OCI-LY1 (cell line): ENCODE measurements at regions not wholly inside any gene's neighbourhood (a gene's known extent, or its start where the extent isn't known, plus 50 kb on each side); places are given as distances from the start of the nearest gene placed in this dataset.

ENCODE experiments used
- H2AFZ ChIP-seq: fragments of 200-600 bp; sonication (generic), shearing (Covaris generic); 2 replicates; pipeline ENCODE4 v1.6.0; 2014; ENCODE audit warnings: antibody characterized with exemption, mild to moderate bottlenecking, low read length
- H3F3A ChIP-seq: fragments of 200-600 bp; sonication (generic), shearing (Covaris generic); 2 replicates; pipeline ENCODE4 v1.6.0; 2014; ENCODE audit warnings: mild to moderate bottlenecking, antibody characterized with exemption, low read length, moderate library complexity; ENCODE audit not compliant: insufficient read depth
- H3K27ac ChIP-seq: fragments of 200-600 bp; sonication (generic); 2 replicates; pipeline ENCODE4 v1.5.1; 2014; ENCODE audit warnings: low read length, mixed run types, mild to moderate bottlenecking, low read depth; ENCODE audit not compliant: poor library complexity, severe bottlenecking
- H3K27me3 ChIP-seq: fragments of 200-600 bp; sonication (generic); 2 replicates; pipeline ENCODE4 v1.6.0; 2014; ENCODE audit warnings: antibody characterized with exemption, mild to moderate bottlenecking, low read length, moderate library complexity; ENCODE audit not compliant: insufficient read depth
- H3K36me3 ChIP-seq: fragments of 200-600 bp; sonication (generic); 2 replicates; pipeline ENCODE4 v1.6.1; 2014; ENCODE audit warnings: mild to moderate bottlenecking, antibody characterized with exemption, low read length, moderate library complexity, mixed read lengths; ENCODE audit not compliant: insufficient read depth
- H3K4me1 ChIP-seq: fragments of 200-600 bp; sonication (generic); 2 replicates; pipeline ENCODE4 v1.5.1; 2014; ENCODE audit warnings: mild to moderate bottlenecking, low read length, moderate library complexity; ENCODE audit not compliant: insufficient read depth, severe bottlenecking
- H3K4me2 ChIP-seq: fragments of 200-600 bp; sonication (generic), shearing (Covaris generic); 2 replicates; pipeline ENCODE4 v1.6.1; 2014; ENCODE audit warnings: low read length
- H3K4me3 ChIP-seq: fragments of 200-600 bp; sonication (generic); 2 replicates; pipeline ENCODE4 v1.5.1; 2014; ENCODE audit warnings: low read length, low read depth, mild to moderate bottlenecking, mixed read lengths; ENCODE audit not compliant: poor library complexity, severe bottlenecking
- H3K79me2 ChIP-seq: fragments of 200-600 bp; shearing (Covaris generic); 2 replicates; pipeline ENCODE4 v1.6.1; 2016; ENCODE audit warnings: mixed run types, low read length, mixed read lengths; ENCODE audit not compliant: insufficient read depth
- H3K9ac ChIP-seq: fragments of 200-600 bp; sonication (generic), shearing (Covaris generic); 2 replicates; pipeline ENCODE4 v1.6.1; 2014; ENCODE audit warnings: mild to moderate bottlenecking, low read length, mixed read lengths
- H3K9me2 ChIP-seq: fragments of 200-600 bp; sonication (generic), shearing (Covaris generic); 2 replicates; pipeline ENCODE4 v1.6.1; 2014; ENCODE audit warnings: low read depth, mild to moderate bottlenecking, low read length, mixed read lengths
- H3K9me3 ChIP-seq: fragments of 200-600 bp; shearing (Covaris generic); 2 replicates; pipeline ENCODE4 v1.6.1; 2014; ENCODE audit warnings: low read length, mixed read lengths
- H4K20me1 ChIP-seq: fragments of 200-600 bp; sonication (generic), shearing (Covaris generic); 2 replicates; pipeline ENCODE4 v1.6.0; 2016; ENCODE audit warnings: mild to moderate bottlenecking, low read length; ENCODE audit not compliant: insufficient read depth
- CTCF ChIP-seq: fragments of 200-600 bp; sonication (generic), shearing (Covaris generic); IDR thresholded peaks from 2 replicates; pipeline ENCODE4 v1.5.1; 2017; ENCODE audit warnings: mild to moderate bottlenecking, antibody characterized with exemption, low read length, moderate library complexity, mixed read lengths
- EZH2 ChIP-seq: fragments of 200-600 bp; sonication (generic), shearing (Covaris generic); IDR thresholded peaks from 2 replicates; pipeline ENCODE4 v1.8.0; 2017; ENCODE audit warnings: borderline replicate concordance, mixed run types, mild to moderate bottlenecking, antibody characterized with exemption, low read length, moderate library complexity, mixed read lengths

DNA sequence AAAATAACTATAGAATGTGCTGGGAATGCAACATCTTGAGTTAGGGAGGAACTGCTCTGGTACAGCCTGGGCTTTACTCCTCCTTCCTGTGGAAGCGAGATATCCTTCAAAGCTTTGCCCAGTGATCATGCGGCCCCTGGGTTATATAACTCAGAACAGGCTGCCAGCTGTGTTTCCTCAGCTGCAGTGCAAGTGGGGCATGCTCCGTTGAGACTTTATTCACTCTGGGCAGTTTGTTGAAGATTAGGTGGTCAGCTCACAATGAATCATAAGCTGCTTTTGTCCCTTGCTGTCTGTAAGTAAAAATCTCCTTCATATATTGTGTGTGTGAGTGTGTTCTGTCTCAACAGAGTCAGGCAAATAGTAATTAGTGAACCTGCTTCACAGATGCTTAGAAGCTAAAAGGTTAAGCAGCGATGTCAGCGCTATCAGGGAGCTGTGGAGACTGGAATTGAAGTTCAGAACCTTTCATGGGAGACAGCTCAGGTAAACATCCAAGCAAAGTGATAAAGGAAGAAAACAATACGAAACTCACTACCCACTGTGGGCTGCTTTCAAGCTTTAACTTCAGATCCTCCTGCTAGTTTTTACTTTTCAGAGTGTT, 688.4 kb downstream of the HTR1B start:
- Histone ChIP-seq H3F3A (no peaks in the 10 kb centered on the region), H3K4me2 (no peak overlapping the region), H2AFZ (no peak overlapping the region), H3K27me3 (no peaks in the 10 kb centered on the region), H3K4me3 (no peak overlapping the region), H3K9me2 (no peaks in the 10 kb centered on the region), H3K9me3 (no peaks in the 10 kb centered on the region), H3K9ac (no peak overlapping the region), H3K27ac (no peak overlapping the region), H3K36me3 (no peaks in the 10 kb centered on the region), H3K4me1 (no peaks in the 10 kb centered on the region), H3K79me2 (no peaks in the 10 kb centered on the region), H4K20me1 (no peaks in the 10 kb centered on the region)
- TF ChIP-seq CTCF (no peak), EZH2 (no peak)

GRCh38 chr6:76772951-76773350, 690.3 kb downstream of the HTR1B start:
- H3K9ac ChIP-seq, result no peak overlapping the region
- TF ChIP-seq EZH2, result no peak
- no peak for TF ChIP-seq CTCF
- no peaks in the 10 kb centered on the region for H3K9me2 ChIP-seq
- no peaks in the 10 kb centered on the region for H3K36me3 ChIP-seq
- H3F3A ChIP-seq, result no peaks in the 10 kb centered on the region
- no peaks in the 10 kb centered on the region for H3K79me2 ChIP-seq
- H3K9me3 ChIP-seq, result no peaks in the 10 kb centered on the region
- H3K4me1 ChIP-seq, result no peaks in the 10 kb centered on the region
- no peak overlapping the region for H2AFZ ChIP-seq
- no peaks in the 10 kb centered on the region for H4K20me1 ChIP-seq
- no peaks in the 10 kb centered on the region for H3K27me3 ChIP-seq
- H3K4me3 ChIP-seq, result no peak overlapping the region
- no peak overlapping the region for H3K4me2 ChIP-seq
- no peak overlapping the region for H3K27ac ChIP-seq

DNA sequence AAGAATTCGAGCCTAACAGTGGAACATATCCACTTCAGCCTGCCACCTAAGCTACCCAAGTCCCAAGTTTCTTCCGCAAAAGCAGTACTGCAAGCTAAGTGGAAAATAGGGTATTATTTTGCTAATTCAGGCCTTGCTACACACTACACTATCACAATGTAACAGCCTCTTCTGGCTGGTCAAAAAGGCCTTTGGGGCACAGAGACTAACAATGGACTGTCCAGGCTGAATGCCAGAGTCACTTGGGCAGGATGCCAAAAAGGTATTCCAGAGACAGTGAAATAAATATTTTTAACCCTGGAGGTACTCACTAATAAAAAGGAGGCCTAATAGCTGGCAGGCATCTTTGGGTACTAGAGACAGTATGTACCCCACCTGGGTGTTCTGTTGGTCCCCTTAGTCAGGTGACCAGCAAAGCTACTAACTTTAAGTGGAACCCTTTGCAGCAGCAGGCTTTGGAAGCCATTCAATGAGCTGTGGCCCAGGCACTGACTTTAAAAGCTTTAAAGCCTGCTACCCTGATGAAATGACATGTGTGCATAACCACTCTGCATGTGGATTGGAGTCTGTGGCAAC, 692.1 kb downstream of the HTR1B start:
- Histone ChIP-seq H3K9ac (no peak overlapping the region), H3K4me1 (no peaks in the 10 kb centered on the region), H4K20me1 (no peaks in the 10 kb centered on the region), H3K9me3 (no peaks in the 10 kb centered on the region), H3K9me2 (no peaks in the 10 kb centered on the region), H3K27ac (no peak overlapping the region), H3F3A (no peaks in the 10 kb centered on the region), H2AFZ (no peak overlapping the region), H3K36me3 (no peaks in the 10 kb centered on the region), H3K79me2 (no peaks in the 10 kb centered on the region), H3K4me3 (no peak overlapping the region), H3K4me2 (no peak overlapping the region), H3K27me3 (no peaks in the 10 kb centered on the region)
- TF ChIP-seq CTCF, result no peak
- no peak for TF ChIP-seq EZH2
